M059J (cell line): ENCODE measurements at regions not wholly inside any gene's neighbourhood (a gene's known extent, or its start where the extent isn't known, plus 50 kb on each side); places are given as distances from the start of the nearest gene placed in this dataset.
A peak's percentile ranks its signal among the peaks of the same experiment; 100 is the strongest.
"Not testable (repeated sequence)": the region's sequence is repeated elsewhere in the genome, so short reads cannot be mapped to it uniquely, and the experiment has no call there.

ENCODE experiments used
- DNase-seq: peaks from one replicate; pipeline ENCODE4 v3.0.0-alpha.2; 2012; ENCODE audit warnings: low read depth

DNA sequence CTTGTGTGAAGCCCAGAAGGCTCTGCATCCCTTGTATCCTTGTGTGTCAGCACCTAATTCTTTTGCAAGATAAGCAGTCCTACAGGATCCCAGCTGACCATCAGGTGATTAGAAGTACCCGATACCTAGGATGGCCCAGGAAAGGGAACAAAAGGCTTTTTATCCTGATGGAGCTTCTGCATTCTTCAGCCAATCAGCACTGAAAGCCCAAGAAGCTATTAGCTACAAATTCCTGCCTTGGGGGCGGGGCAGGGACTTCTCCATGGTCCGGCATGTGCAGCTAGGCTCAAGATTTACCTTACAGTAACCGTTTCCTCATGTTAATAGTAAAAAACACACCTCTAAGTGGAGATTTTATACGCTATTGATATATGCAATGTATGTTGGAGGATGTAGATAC, 264.6 kb upstream of the THUMPD2 start:
- DNase-seq = no peak

DNA sequence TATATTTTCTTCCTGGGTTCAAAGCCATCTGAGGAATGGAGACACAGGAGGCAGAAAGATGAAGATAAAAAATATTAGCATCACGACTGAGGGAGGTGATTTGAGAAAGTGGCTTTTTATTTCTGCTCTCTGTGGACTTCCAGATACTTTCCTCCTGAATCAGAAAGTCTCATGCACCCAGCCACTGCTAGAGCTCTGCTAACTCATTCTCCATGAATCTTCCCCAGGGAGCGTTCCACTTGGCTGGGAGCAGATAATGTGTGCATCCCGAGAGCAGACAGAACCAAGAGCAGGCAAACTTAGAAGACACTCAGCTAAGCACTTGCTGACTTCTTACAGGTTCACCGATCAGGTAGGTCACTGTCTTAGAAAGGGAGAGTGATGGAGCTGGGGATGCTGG, 264.1 kb upstream of the THUMPD2 start:
- peak; percentile 29 for DNase-seq

DNA sequence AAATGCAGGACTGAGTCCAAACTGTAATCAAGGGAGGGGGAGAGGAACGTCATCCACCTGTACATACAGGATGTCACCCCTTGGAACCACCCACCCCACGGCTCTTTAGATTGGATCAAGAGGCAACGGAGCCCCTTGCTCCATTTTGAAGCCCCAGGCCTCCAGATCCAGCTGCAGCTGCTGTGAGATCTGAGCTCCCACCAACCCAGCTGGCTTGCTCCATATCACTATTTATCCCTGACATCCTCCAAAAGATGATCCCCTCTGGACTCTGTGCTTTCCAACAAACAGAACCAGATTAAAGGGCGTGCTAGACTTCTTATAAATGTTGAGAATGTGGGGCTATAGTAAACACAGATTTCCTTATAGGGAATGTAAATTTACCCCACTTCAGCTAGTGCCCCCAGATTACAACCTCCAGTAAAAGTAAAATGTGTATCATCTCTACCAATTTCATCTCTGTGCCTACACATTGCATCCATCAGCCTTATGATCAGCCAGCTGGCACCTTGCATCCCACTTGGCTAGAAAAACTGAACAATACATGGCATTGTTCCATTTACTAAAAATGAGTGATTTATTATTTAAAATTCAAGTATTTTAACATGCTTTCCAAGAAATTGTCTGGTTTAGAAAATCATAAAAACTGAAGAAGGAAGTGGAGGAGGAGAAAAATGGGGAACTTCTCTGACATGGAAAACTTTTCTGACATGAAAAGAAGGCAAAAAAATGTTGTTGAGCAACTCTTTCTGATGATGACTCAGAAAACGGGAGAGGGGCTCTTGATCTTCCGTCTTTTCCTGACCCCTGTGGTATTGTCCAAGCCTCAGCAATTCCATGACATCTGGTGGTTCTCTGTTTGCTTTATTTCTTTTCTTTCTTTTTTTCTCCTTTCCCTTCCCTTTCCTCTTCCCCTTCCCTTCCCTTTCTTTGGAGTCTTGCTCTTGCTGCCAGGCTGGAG, 262.6 kb upstream of the THUMPD2 start:
- DNase-seq = peak; percentile 71

DNA sequence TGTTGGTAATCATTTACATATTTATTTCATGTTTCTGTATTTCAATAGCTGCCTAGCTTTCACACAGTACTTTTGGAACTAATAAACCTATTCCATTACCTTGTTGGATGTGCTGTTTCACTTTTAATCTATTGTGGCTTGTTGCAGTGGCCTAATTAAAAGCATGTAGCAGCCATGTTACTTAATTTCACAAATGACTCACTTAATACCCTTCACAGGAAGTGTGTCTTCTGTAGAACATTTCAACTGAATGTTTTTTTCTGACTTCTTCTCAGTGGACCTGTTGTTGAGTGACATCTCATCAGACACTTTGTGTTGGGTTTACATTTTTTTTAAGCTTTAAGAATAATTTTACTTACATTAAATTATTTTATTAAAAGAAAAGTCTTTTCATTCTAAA, 260.5 kb upstream of the THUMPD2 start:
- DNase-seq = peak; percentile 23

GRCh38 chr2:40038646-40039045, 259.6 kb upstream of the THUMPD2 start:
- DNase-seq = peak; percentile 21

DNA sequence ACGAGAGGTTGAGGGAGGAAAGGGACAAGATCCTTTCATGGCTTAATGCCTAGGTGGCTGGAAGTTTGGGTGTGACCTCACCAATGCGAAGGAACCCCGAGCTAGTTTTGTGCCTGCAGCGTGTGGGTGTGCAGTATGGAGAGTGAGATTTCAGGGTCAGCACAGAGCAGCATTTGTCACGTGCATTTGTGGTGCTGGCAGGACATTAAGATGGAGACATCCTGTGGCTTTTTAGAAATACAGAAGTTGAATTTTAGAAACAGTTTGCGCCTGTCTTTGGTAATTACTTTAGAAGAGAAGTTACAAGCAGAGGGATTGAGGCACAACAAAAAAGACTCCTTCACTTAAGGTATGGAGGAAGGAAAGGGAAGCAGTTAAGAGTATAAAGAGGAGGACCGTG, 258.2 kb upstream of the THUMPD2 start:
- no peak for DNase-seq

- no peak for DNase-seq
Measured at GRCh38 chr2:40036241-40036640, 257.2 kb upstream of the THUMPD2 start.

DNA sequence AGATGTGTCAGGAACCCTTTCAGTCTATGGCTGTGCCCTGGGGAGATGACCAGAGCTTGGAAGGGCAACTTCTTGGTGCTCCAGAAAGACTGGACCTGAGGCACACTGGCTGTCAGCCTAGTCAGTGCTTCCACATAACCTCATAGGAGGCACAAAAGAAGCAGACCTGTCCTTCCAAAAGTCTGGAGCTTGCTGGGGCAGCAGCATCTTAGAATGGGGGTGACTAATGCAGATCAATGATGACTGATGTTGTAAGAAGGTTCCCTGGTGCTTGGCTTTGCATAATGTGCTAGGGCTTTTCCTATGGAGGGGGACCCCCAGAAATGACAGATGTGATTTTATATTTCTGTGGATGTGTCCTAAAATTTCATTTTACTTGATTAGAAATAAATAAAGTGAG, 255.7 kb upstream of the THUMPD2 start:
- no peak for DNase-seq

DNA sequence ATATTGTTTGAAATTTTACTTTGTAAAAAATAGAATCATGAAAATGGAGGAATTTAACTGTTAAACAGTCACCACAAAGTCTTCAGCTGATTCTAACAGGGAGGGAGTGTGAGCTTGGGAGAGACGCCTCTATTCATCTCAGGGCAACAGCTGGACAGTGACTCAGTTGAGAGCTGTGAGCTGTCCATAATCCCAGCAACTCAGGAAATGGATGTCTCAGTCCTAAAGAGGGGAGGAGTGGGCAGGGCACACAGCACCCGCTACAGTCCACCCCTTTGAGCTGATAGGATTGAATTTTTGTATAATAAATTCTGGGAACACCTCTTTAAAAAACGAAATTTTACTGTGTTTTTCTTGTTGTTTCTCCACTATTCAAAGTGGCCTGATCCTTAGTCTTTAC, 255.1 kb upstream of the THUMPD2 start:
- peak; percentile 75 for DNase-seq

DNA sequence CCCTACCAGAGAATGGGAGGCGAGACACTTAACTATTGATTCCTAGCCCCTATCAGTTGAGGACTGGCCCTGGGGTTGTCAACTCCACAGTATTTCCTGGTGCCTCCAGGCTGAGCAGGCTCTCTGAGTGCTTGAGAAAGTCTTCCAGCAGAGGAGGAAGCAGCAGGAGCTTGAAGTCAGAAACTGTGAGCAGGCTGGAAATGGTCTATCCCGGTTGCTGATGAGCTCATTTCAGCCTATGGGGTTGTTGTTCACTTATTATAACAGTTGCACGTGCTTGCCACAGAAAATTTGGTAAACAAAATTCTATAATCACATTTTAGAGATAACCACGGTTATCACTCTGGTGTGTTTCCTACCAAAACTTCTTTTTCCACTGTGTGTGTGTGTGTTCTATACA, 254.7 kb upstream of the THUMPD2 start:
- DNase-seq = peak; percentile 15

- peak; percentile 92 for DNase-seq
Measured at GRCh38 chr2:40032650-40033319, 253.7 kb upstream of the THUMPD2 start.

DNA sequence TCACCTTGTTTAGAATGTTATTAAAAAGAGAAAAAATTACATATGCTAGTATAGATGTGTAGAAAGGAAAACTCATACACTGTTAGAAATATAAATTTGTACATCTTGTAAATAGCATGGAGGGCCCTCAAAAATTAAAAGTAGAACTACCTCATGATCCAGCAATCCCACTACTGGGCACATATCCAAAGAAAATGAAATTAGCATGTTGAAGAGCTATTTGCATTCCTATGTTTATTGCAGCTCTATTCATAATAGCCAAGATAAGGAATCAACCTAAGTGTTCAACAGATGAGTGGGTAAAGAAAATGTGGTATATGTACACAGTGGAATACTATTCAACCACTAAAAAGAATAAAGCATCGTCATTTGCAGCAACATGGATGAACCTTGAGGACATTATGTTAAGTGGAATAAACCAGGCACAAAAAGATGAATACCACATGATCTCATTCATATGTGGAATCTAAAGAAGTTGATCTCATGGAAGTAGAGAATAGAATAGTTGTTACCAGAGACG, 251.5 kb upstream of the THUMPD2 start:
- DNase-seq = peak; percentile 36

- DNase-seq = no peak
Measured at GRCh38 chr2:40028792-40029488, 249.9 kb upstream of the THUMPD2 start.

GRCh38 chr2:40027968-40028367, 248.9 kb upstream of the THUMPD2 start:
- DNase-seq = no peak

DNA sequence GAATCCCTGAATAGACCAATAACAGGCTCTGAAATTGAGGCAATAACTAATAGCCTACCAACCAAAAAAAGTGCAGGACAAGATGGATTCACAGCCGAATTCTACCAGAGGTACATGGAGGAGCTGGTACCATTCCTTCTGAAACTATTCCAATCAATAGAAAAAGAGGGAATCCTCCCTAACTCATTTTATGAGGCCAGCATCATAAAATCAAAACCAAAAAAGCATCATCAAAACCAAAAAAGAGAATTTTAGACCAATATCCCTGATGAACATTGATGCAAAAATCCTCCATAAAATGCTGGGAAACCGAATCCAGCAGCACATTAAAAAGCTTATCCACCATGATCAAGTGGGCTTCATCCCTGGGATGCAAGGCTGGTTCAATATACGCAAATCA, 246.2 kb upstream of the THUMPD2 start:
- DNase-seq = not testable (repeated sequence)

DNA sequence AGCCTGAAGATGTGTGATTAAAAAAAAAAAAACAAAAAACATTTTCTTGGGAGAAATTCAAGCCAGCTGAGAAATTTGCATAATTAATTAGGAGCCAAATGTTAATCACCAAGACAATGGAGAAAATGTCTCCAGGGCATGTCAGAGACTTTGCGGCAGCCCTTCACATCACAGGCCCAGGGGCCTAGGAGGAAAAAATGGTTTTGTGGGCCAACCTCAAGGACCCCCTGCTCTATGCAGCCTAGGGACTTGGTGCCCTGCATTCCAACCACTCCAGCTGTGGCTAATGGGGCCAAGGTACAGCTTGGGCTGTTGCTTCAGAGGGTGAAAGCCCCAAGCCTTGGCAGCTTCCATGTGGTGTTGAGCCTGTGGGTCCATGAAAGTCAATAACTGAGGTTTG, 241.9 kb upstream of the THUMPD2 start:
- DNase-seq = no peak

GRCh38 chr2:40016151-40016885, 237.3 kb upstream of the THUMPD2 start:
- peak; percentile 39 for DNase-seq

DNA sequence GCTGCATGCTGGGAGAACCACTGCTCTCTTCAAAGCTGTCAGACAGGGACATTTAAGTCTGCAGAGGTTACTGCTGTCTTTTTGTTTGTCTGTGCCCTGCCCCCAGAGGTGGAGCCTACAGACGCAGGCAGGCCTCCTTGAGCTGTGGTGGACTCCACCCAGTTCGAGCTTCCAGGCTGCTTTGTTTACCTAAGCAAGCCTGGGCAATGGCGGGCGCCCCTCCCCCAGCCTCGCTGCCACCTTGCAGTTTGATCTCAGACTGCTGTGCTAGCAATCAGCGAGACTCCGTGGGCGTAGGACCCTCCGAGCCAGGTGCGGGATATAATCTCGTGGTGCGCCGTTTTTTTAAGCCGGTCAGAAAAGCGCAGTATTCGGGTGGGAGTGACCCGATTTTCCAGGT, 234.9 kb upstream of the THUMPD2 start:
- not testable (repeated sequence) for DNase-seq

- peak; percentile 22 for DNase-seq
Measured at GRCh38 chr2:40004336-40004735, 225.3 kb upstream of the THUMPD2 start.

- peak; percentile 10 for DNase-seq
Measured at GRCh38 chr2:40002339-40002738, 223.3 kb upstream of the THUMPD2 start.

DNA sequence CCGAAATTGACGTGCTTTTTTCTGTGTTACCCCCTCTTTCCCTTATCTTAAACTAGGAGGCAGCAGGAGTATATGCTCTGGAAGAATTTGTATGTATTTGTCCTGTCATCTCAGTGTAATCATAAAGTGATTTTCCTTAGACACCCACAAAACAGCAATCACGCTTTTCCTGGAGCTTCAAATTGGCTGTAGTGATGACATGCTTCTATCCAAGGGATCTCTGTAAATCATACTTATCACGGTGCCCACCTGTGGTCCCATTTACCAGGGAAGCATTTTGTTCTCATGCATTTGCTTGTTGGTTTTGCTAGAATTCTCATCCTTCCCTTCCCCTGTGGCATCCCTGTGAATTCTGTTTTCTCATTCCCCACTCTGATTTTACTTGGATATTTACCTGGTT, 220.8 kb upstream of the THUMPD2 start:
- no peak for DNase-seq

GRCh38 chr2:39998617-39999016, 219.6 kb upstream of the THUMPD2 start:
- DNase-seq = no peak
